Epithelial cell of proximal tubule (primary cell): ENCODE measurements at regions not wholly inside any gene's neighbourhood (a gene's known extent, or its start where the extent isn't known, plus 50 kb on each side); places are given as distances from the start of the nearest gene placed in this dataset.

Experiments
- DNase-seq: peaks from one replicate; pipeline ENCODE4 v3.0.0-alpha.2; 2011; ENCODE audit warnings: low read depth
- H3K4me3 ChIP-seq: 2 replicates; pipeline ENCODE4 v1.5.1; 2011; ENCODE audit warnings: low read depth, mild to moderate bottlenecking, low read length
- TF ChIP-seq, protein P1 (sequence below): conservative IDR thresholded peaks from 2 replicates; pipeline ENCODE4 v1.5.1; 2012; ENCODE audit warnings: low read depth, mild to moderate bottlenecking, low read length

DNA sequence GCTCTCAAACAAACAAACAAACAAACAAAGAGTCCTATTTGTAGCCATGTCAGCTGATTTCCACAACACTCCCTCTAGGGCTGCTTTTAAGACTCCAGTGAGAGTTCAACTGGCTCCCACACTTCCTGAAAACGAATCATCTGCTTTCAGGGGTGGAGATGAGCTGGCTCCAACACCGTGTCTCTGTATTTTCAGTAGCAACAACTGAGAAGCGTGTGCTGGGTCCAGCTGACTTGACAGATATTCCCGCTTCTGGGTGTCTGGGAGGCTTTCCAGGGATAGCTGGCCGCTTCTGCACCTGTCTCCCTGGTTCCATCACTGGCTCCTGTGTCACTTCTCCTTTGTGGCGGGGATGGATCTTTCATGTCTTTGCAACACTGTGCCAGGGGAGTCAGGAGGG is 272.5 kb upstream of the SOX4 start:
- TF ChIP-seq, protein P1, sequence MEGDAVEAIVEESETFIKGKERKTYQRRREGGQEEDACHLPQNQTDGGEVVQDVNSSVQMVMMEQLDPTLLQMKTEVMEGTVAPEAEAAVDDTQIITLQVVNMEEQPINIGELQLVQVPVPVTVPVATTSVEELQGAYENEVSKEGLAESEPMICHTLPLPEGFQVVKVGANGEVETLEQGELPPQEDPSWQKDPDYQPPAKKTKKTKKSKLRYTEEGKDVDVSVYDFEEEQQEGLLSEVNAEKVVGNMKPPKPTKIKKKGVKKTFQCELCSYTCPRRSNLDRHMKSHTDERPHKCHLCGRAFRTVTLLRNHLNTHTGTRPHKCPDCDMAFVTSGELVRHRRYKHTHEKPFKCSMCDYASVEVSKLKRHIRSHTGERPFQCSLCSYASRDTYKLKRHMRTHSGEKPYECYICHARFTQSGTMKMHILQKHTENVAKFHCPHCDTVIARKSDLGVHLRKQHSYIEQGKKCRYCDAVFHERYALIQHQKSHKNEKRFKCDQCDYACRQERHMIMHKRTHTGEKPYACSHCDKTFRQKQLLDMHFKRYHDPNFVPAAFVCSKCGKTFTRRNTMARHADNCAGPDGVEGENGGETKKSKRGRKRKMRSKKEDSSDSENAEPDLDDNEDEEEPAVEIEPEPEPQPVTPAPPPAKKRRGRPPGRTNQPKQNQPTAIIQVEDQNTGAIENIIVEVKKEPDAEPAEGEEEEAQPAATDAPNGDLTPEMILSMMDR = no peak
- H3K4me3 ChIP-seq = no peak overlapping the region
- no peak for DNase-seq

DNA sequence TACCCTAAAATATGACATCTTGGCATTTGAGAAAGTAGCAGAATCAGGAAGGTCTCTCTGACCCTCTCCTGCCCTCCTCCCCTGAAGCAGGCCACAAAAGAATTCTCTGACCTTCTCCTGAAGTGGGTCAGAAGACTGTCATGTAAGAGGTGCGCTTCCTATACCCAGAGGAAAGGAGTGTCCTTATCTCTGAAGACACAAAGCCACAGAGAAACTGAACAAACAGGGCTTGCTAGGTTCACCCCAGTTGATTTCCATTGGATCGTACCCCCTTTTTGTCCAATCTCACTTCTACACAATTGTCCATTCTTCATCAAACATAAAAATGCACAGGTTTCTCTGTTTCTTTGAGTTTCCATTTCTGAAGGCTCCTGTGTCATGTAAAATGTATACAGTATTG is 272.0 kb upstream of the SOX4 start:
- no peak overlapping the region for H3K4me3 ChIP-seq
- TF ChIP-seq, protein P1 = no peak
- DNase-seq = no peak

DNA sequence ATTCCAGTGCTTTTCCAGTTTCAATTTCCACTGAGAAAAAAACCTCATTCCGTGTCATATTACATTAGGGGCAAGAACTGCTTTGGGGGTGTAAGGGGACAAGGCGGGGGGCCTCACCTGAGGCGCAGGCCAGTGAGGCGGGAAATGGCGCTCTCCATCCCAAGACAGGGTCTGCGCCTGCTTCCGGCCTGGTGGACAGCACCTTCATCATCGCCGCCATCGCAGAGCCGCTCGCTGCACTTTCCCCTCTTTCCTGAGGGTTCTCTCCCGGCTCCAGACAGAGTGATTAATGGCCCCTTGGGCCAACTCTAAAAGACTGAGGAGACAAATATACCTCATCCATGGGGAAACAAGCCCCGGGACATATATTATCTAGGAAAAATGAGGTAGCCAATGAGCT is 270.0 kb upstream of the SOX4 start:
- DNase-seq = no peak
- H3K4me3 ChIP-seq = no peak overlapping the region
- TF ChIP-seq, protein P1 = no peak

DNA sequence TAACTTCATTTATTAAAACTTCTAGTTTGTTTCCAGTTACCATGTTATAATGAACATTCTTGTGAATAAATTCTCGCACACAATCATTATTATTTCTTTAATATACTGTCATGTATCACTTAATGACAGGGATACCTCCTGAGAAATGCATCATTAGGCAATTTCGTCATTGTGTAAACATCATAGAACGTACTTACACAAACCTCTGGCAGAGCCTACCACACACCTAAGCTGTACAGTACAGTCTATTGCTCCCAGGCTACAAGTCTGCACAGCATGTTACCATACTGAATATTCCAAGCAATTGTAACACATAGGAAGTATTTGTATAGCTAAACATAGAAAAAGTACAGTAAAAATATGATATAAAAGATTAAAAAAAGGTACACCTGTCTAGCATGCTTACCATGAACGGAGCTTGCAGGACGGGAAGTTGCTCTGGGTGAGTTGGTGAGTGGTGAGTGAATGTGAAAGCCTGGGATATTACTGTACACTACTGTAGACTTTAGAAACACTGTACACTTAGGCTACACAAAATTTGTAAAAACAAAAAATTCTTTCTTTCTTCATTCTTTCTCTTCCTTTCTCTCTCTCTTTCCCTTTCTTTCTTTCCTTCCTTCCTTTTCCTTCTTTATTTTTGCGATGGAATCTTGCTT is 268.2 kb upstream of the SOX4 start:
- TF ChIP-seq, protein P1 = no peak
- no peak overlapping the region for H3K4me3 ChIP-seq
- no peak for DNase-seq

DNA sequence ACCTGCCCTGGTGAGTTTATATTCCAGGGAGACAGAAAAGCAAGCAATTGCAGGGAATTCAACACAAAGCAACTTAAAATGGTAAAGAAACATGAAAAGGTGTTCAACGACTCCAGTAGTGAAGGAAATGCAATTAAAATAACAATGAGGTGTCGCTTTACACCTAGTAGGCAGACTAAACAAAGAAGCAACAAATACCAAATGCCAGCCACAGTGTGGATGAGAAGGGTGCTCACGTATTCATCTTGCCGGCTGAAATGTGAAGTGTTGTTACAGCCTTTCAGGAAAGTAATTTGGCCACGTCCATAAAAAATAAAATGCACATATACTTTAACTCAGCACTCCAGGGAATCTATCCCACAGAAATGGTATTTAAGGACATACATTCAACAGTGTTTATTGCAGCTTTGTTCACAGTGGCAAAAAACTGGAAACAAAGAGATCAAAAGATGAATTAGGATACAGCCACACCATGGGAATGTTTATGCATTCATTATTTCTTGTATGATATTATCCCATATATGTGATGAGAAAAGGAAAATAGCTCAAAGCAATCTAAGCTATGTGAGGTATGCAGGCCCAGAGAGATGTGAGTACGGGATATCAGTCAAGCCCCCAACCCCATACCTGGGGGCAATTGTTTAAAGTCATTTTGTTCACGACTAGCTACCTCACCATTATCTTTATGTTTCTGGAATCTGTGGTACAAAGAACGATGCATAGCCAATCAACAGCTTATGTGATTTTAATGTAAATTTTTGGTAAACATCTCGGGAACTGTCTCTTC is 266.0 kb upstream of the SOX4 start:
- no peak for DNase-seq
- TF ChIP-seq, protein P1 = no peak
- H3K4me3 ChIP-seq = no peak overlapping the region

DNA sequence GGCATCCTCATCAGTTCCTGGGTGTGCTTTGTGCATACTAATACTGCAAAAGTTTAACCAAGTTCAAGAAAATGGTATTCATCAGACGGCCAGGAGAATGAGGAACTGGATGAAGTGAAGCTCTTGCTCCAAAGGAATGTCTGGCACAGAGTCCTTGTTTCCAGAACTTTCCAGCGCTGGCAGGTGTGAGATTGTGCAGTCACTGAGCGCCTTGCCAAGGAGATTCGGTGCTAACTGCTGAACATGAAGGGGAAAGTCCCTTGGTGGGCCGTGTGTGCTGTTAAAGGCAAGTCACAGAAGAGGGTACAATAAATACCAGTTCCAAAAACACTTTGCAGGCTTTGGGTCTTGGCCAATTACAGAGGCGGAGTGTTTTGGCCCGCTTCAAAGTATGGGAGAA is 262.3 kb upstream of the SOX4 start:
- peak; percentile 77 for DNase-seq
- TF ChIP-seq, protein P1 = no peak
- H3K4me3 ChIP-seq = no peak overlapping the region
